Hypothalamus (tissue), 51 donors: ENCODE measurements at regions not wholly inside any gene's neighbourhood (a gene's known extent, or its start where the extent isn't known, plus 50 kb on each side); places are given as distances from the start of the nearest gene placed in this dataset.

ENCODE experiments used
- DNase-seq, 51 donors: peaks; one replicate each; lab custom pipeline; 2025; lab: John Stamatoyannopoulos, UW

DNA sequence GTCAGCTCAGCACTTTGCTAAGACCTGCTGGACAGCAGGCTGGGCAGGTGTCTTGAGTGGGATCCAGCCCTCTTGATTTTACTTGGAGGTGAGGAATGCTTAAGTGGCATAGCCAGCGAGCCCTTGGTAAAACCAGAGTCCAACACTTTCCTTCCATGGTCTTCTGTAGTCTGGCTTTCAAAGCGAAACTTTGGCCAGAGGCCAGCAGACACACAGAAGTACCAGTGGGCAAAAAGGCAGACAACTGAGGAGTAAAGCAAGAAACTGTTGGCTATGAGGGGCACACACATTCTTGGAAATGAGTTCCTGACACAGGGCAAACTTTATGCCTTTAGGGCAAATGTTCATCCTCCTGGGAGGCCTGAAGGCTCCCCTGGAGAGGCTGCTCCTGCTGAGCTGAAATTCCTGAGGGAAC, 281.0 kb upstream of the POU3F1 start:
- peak in 12 of 51 donors; percentile 1 to 52 (median 6) for DNase-seq

DNA sequence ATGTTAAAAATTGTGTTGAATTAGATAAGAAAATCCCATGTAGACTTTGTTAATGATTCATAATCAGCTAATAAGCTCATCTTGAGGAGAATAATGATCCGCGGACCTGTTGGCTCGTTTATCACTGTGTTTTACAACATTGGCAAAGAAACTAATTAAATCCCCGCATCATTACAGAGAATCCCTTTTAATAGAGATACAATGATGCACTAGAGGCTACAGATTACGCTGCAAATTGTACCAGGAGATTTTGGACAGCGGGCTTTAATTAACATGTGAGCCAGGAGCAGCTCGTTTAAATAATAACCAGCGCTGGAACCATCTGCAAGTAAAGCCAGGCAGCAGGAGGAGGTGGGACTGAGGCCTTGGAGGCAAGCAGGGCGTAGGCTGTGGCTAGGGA, 280.3 kb upstream of the POU3F1 start:
- no peak for DNase-seq

DNA sequence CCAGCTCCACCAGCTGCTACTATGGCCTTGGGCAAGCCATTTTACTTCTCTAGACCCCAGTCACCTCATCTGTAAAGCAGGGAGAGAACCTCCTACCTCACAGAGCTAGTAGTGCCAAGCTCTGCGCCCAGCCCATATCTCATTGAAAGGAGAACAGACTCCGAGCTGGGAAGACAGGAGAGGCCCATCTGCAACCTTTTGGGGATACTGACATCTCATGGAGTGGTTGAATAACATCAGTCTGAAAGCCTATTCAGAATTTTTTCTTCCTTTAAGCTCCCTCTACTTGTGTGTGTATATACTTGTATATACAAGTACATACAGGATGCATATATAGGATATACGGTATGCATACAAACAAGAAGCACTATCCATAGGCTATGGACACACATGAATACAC, 279.5 kb upstream of the POU3F1 start:
- DNase-seq = no peak

DNA sequence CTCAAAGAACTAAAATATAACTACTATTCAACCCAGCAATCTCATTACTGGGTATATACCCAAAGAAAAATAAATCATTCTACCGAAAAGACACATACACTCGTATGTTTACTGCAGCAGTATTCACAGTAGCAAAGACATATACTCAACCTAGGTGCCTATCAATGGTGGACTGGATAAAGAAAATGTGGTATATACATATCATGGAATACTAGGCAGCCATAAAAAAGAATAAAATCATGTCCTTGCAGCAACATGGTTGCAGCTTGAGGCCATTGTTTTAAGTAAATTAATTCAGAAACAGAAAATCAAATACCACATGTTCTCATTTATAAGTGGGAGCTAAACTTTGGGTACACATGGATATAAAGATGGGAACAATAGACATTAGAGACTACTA, 266.2 kb upstream of the POU3F1 start:
- DNase-seq = no peak

DNA sequence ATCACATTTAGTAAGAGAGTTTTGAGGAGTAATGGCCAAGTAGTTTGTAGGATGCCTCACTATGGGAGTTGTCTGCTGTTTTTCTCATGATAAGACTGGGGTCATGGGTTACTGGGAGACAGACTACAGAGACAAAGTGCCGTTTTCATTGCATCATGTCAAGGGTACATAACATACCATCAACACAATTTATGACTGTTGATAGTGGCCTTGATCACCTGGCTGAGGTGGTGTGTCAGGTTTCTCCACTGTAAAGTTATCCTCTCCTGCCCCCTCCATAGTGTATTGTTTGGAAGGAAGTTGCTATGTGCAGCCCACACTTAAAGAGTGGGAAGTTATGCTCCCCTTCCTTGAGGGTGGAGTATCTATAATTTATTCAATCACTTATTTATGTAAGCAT, 263.5 kb upstream of the POU3F1 start:
- no peak for DNase-seq

DNA sequence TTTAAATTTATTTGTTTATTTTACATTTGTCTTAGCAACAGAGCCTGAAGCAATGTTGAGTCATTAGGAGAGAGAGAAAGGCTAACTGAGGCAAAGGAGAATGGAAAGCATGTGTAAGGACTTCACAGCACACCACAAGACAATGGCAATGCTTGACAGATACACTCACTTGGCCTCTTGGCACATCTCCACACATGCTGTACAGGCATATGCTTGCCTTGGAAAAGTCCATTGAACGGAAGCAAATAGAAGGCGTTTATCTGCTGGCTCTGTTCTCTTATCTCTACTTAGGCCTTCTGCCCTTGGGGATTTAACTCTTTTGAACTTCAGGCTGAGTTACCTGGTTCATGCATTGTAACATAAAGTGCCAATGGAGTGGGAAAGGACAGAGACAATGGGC, 262.2 kb upstream of the POU3F1 start:
- DNase-seq = no peak

DNA sequence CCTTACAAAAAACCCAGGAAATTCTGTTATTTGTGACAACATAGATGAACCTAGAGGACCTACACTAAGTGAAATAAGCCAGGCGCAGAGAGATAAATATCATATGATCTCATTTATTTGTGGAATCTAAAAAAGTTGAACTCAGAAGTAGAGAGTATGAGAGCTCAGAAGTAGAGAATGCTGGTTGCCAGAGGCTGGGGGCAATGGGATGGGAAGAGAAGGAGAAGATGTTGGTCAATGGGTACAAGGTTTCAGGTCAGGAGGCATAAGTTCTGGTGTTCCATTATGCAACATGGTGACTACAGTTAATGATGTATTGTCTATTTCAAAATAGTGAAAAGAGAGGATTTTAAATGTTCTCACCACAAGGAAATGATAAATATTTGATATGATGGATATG, 259.1 kb upstream of the POU3F1 start:
- no peak for DNase-seq

DNA sequence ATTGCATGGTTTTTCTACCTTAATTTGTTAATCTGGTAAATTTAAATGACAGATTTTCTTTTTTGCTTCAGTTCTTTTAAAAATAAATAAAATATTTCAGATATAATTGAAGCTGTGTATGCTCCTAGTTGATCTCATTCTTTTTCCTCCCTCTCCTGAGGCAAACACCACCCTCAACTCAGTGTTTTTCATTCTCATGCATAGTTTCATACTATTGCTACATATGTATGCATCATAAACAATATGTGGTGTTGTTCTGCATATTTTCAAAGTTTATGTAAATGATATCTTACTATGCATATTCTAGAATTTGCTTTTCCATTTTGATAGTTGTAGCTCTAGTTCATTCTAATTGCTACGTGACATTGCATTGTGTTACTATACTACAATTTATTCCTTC, 257.2 kb upstream of the POU3F1 start:
- DNase-seq = no peak

DNA sequence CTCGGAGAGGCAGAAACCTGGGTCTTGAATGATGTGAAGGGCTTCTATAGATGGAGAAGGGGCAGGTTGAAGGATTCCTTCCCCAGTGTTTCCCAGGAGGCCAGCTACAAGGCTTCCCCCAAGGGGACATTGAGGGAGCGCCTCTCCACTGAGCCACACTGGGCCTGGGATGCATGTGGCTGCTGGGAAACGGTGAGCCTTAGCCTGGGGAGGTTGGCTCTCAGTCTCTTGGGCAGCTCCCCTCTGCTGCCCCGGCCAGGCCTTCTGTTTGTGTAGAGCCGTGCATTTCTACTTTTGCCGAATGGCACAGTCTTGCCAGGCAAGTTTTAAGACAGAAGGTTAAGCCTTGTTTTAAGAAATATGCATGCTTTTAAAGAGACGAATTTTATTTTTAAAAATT, 254.4 kb upstream of the POU3F1 start:
- DNase-seq = peak in 3 of 51 donors; percentile 8 to 10 (median 8)

DNA sequence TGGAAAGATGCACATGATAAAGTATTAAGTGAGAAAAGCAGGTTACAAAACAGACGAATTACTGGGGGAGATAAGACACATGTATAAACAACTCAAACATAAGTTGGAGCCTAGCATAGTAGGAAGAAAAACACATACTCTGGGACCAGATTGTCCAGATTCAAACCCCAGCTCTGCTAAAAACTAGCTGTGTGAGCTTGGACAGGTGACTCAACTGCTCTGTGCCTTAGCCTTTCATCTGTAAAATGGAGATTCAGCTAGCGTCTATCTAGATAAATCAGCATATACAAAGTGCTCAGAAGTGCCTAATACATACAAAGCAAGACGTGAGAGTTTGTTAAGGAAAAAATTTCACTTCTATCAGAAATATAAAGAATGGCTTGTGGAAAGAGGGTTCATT, 254.0 kb upstream of the POU3F1 start:
- DNase-seq = no peak

DNA sequence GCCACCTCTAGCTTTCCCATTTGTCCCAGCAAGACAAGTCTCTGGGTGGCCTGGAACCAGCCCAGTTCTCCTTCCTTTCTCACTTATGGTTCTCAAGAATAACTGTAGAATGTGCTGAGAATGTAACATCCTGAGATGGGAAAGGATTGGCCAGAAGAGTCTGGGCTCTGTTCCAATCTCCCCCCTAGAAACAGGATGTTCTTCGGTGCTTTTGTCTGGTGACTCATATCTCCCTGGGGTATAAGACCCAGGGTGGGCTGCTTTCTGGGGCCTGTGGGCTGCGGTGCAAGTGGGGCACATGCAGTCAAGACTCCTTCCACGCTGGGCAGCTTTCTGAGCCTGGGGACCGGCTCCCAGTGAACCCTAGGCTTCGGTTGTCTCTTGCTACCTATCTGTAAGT, 251.2 kb upstream of the POU3F1 start:
- peak in 2 of 51 donors; percentile 4 to 6 for DNase-seq

DNA sequence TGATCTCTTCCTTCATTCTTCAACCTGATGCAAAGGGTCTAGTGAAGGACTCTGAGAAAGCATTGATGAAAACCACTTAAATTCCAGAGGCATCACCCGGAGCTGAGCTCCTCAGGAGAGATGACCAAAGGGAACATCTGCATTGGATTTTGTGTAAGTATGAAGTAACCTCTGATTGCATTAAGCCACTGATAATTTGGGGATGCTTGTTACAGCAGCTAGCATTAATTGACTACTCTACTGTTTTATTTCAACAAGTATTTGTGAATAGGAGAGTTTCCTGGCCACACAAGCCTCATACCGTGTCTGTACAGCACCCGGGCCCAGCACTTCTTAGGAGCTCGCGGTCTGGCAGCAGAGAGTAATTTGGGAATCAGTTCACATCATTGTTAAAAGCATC, 250.7 kb upstream of the POU3F1 start:
- DNase-seq = no peak

DNA sequence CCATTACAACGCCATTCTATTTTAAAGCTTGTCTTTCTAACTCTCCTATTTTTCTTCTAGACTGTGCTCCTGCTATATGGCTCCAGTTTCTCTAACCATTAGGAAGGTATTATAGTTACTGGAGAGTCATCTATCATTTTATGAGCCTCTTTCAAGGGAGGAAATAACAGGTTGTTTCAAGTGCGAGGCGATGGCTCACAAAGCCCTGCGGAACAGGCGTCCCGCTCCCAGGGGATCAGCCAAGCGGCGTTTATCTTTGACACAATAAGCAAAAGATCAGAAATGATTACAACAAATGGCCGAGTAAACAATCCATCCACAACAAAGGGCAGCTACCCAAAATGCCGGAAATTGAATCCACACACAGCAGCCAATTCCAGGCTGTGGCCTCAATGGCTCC, 249.5 kb upstream of the POU3F1 start:
- DNase-seq = no peak

DNA sequence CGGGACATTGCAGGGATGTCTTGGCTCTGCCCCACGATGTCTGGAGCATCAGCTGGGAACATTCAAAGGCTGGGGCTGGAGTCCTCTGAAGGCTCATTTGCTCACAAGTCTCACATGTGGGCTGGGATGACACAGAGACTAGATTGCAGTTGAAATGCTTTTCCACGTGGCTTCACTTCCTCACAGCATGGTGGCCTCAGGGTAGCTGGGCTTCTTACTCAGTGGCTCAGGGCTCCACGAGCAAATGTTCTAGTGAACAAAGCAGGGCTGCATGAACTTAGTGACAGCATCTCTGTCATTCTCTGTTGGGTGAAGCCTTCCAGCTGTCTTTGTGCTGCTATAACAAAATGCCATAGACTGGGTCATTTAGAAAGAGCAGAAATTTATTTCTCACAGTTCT, 247.0 kb upstream of the POU3F1 start:
- DNase-seq = no peak

DNA sequence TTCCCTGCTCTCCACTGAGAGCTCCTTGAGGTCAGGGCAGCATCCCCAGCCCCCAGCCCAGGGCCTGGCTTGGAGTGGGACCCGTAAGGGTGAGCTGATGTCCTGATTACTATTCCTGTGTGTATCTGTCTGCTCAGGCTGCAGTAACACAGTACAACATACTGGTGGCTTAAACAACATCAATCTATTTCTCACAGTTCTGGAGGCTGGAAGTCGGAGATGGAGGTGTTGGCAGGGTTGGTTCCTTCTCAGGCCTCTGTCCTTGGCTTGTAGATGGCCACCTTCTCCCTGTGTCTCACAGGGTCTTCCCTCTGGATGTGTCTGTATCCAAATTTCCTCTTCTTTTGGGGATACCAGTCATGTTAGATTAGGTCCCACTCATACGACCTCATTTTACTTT, 246.4 kb upstream of the POU3F1 start:
- DNase-seq = no peak

DNA sequence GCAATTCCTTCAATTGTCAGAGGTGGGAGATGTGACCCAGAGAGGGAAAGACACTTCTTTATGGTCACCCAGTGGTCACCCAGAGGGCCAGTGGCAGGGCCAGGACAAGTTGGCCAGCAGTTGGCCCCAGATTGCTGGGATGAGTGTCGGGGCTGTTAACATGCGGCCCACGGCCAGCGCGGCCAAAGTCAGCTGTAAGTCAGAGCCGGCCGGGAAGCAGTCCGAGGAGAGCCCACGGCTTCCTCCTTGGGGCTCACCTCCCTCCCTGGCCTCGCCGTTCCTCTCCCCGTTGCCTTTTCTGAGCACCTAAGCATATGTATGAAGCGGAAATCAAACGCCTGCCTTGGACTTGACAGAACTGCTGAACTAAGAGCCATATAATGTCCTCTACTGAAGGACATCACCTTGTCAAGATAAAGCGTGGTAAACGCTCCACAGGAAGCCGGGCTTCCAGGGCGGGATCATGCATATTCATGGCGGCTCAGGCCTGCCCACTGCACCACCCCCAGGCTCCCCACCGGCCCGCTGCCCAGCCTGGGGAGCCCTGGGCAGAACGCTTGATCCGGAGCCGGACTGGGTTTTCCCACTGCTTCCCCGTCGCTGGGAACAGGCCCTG, 245.4 kb upstream of the POU3F1 start:
- DNase-seq = peak in 12 of 51 donors; percentile 2 to 47 (median 17)

DNA sequence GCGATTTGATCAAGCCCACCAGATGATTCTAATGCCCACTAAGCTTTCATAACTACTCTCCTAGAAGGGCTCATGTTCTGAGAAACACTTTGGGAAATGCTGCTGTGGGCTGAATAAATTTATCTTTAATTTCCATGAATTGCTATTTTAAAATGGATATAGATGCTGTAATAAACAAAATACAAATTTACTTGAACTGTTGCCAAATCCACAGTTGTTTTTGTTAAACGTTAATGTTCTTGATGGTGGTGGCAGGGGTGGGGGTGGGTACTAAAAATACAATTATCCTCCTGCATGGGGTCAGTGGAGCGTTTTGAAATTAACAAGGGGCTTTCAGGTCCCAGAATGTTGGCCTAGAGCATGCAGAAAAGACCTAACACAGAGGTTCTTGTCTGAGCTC, 244.7 kb upstream of the POU3F1 start:
- no peak for DNase-seq

DNA sequence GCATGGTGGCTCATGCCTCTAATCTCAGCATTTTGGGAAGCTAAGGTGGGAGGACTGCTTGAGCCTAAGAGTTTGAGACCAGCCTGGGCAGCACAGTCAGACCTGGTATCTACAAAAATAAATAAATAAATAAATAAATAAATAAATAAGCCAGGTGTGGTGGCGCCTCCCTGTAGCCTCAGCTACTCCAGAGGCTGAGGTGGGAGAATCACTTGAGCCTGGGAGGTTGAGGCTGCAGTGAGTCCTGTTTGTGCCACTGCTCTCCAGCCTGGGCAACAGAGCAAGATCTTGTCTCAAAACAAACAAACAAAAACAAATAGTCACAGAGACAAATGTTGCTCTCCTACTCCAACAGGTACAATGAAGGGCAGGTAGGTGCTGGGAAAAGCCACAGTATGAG, 242.4 kb upstream of the POU3F1 start:
- DNase-seq = no peak

DNA sequence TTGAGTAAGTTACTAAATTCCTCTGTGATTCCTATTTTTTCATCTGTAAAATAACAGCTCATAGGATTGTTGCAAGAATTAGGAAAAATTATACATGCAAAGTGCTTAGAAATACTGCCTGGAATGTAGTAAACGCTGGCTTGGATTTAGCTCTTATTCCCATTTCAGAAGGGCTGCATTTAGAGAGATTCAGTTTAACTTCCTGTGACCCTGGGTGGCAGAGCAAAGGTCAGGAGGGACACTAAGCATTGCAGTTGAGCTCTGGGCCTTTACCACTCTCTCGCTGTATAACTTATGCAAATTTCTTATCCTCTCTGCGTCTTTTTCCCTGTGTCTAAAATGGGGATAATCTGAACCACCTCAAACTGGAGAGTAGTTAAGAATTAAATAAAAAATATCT, 241.0 kb upstream of the POU3F1 start:
- no peak for DNase-seq

DNA sequence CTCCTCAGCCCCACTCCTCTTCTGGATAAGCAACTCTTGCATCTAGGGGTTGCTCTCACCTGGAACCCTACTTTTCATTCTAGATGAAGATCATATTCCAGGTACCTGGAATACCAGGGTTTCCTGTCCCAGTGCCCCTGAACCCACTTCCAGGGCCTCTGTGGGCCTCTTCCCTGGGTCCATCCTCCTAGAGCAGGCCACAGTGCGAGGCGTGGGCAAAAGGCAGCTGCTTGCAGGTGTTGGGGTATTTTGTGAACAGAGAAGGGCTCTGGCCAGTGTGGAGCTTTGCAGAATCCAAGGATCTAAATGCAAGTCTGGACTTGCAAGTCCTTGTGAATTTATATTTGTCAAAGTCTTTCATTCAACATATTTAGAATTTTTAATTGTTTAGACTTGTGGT, 240.4 kb upstream of the POU3F1 start:
- no peak for DNase-seq

DNA sequence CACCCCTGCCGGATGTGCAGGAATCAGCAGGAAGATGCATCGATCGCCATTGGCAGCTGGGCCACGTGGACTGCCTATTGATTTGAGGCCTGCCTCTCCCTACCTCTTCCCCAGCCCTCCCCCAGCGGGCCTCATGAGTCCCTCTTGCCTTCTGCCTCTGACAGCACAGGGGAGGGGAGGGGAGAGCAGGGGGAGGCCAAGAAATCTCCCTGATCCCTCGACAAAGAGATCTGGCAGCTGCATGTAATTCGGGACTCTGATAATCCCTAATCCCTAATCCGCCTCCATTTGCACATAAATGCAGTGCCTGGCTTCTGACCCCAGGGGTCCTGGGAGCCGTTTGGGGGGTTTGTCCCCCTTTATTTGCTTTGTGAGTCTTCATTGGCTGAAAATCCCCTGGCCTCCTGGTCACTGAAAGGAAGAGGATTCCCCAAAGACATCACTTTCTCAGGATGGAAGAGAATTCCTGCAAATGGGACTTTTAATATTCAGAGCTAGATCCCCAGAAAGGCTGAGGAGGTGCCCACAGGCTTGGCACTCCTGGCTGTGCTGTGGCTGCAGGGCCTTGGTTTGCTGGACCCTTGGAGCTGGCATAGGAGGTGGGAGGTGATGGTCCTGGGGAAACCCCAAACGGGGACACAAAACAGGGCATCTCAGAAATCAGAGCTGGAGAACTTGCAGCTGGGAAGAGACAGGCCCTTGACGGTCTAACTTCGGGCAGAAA, 239.4 kb upstream of the POU3F1 start:
- DNase-seq = no peak

DNA sequence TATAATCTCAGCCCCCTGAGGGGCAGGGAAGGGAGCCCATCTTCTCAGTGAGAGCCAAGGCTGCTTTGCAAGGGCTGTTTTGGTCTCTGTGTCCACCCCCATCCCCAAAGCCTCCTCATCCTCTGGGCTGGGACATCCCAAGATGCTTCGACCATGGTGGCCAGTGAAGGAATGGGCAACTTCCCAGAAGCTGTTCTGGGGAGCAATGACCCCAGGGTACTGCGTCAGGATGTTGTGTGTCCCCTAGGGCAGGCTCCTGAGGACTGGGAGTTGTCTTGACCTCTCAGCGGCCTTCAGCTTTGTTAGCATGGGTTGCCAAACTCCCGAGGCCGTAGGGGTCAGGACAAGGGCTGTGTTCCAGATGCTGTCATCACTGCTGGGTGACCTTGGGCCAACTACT, 238.4 kb upstream of the POU3F1 start:
- DNase-seq = no peak
